Stimulated activated CD4-positive, alpha-beta T cell treated with anti-CD3 and anti-CD28 coated beads, Interleukin-1b, Interleukin-23, amount 100 ng/mL, for 4 hours (primary cell): ENCODE measurements at regions not wholly inside any gene's neighbourhood (a gene's known extent, or its start where the extent isn't known, plus 50 kb on each side); places are given as distances from the start of the nearest gene placed in this dataset.
"Not testable (repeated sequence)": the region's sequence is repeated elsewhere in the genome, so short reads cannot be mapped to it uniquely, and the experiment has no call there.

Experiments used
- DNase-seq, 2 donors: peaks; one replicate each; pipeline ENCODE4 v3.0.0-alpha.2; 2020; ENCODE audit warnings: low read depth in 2 of 2

DNA sequence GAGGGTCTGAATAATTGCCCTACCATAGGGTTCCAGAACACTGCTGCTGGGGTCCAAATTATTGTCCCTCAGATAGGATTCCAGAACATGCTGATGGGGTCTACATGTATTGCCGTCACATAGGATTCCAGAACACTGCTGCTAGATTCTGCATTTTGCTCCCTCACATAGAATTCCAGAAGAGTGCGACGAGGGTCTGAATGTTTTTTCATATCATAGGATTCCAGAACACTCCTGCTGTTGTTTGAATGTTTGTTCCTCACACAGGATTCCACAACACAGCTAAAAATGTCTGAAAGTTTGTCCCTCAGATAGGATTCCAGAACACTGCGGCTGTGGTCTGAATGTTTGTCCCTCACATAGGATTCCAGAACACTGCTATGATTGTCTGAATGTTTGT lies 198.1 kb downstream of the FOXD4L6 start:
- DNase-seq, result not testable (repeated sequence)

DNA sequence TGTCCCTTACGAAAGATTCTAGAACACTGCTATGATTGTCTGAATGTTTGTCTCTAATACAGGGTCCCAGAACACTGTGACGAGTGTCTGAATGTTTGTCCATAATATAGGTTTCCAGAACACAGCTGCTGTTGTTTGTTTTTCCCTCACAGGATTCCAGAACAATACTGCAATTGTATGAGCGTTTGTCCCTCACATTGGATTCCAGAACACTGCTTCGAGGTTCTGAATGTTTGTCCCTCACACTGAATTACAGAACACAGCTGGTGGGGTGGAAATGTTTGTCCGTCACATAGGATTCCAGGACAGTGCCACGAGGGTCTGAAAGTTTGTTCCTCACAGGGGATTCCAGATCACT lies 199.0 kb downstream of the FOXD4L6 start:
- DNase-seq, result not testable (repeated sequence)

DNA sequence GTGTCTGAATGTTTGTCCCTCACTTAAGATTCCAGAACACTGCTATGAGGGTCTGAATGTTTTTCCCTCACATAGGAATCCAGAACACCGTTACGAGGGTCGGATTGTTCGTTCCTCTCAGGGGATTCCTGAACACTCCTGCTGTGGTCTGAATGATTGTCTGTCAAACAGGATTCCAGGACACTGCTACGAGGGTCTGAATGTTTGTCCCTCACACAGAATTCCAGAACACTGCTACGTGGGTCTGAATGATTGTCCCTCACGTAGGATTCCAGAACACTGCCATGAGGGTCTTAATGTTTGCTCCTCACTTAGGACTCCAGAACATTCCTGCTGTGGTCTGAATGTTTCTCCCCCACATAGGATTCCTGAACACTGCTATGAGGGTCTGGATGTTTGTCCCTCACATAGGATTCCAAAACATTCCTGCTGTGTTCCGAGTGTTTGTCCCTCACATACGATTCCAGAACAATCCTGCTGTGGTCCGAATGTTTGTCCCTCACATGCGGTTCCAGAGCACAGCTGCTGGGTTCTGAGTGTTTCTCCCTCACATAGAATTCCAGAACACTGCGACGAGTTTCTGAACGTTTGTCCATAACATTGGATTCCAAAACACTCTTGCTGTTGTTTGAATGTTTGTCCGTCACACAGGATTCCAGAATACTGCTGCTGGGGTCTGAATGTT lies 199.5 kb downstream of the FOXD4L6 start:
- DNase-seq, result no peak

DNA sequence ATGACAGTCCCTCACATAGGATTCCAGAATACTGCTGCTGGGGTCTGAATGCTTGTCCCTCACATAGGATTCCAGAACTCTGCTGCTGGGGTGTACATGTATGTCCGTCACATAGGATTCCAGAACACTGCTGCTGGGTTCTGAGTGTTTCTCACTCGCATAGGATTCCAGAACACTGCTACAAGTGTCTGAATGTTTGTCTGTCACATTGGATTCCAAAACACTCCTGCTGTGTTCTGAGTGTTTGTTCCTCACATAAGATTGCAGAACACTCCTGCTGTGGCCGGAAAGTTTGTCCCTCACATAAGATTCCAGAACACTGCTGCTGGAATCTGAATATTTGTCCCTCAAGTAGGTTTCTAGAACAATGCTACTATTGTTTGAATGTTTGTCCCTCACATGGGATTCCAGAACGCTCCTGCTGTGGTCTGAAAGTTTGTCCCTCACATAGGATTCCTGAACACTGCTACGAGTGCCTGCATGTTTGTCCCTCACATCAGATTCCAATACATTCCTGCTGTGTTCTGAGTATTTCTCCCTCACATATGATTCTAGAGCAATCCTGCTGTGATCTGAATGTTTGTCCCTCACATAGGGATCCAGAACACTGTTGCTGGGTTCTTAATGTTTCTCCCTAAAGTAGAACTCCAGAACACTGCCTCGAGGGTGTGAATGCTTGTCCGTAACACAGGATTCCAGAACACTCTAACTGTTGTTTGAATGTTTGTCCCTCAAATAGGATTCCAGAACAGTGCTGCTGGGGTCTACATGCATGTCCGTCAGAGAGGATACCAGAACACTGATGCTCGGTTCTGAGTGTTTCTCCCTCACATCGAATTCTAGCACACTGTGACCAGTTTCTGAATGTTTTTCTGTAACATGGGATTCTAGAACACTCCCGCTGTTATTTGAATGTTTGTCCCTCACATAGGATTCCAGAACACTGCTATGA lies 200.4 kb downstream of the FOXD4L6 start:
- no peak for DNase-seq

DNA sequence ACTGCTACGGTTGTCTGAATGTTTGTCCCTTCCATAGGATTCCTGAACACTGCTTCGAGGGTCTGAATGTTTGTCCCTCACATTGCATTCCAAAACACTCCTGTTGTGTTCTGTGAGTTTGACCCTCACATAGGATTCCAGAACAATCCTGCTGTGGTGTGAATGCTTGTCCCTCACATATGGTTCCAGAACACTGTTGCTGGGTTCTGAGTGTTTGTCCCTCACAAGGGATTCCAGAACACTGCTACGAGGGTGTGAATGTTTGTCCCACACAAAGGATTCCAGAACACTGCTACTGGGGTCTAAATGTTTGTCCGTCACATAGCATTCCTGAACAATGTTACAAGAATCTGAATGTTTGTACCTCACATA lies 201.2 kb downstream of the FOXD4L6 start:
- DNase-seq, result no peak

DNA sequence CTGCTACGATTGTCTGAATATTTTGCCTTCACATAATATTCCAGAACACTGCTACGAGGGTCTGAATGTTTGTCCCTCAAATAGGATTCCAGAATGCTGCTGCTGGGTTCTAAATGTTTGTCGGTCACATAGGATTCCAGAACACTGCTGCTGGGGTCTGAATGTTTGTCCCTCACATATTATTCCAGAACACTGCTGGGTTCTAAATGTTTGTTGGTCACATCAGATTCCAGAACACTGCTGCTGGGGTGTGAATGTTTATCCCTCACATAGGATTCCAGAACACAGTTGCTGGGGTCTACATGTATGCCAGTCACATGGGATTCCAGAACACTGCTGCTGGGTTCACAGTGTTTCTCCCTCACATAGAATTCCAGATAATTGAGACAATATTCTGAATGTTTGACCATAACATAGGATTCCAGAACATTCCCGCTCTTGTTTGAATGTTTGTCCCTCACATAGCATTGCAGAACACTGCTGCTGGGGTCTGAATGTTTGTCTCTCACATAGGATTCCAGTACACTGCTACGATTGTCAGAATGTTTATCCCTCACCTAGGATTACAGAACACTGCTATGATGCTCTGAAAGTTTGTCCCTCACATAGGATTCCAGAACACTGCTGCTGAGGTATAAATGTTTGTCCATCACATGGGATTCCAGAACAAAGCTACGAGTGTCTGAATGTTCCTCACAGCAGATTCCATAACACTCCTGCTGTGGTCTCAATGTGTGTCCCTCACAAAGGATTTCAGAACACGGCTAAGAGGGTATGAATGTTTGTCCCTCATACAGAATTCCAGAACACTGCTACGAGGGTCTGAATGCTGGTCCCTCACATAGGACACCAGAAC lies 201.8 kb downstream of the FOXD4L6 start:
- no peak for DNase-seq

DNA sequence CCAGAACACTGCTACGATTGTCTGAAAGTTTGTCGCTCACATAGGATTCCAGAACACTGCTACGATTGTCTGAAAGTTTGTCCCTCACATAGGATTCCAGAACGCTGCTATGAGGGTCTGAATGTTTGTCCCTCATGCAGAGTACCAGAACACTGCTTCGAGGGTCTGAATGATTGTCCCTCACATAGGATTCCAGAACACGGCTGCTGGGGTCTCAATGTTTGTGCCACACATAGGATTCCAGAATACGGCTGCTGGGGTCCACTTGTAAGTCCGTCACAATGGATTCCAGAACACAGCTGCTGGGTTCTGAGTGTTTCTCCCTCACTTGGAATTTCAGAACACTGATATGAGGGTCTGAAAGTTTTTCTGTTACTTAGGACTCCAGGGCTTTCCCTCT lies 203.3 kb downstream of the FOXD4L6 start:
- DNase-seq, result no peak

DNA sequence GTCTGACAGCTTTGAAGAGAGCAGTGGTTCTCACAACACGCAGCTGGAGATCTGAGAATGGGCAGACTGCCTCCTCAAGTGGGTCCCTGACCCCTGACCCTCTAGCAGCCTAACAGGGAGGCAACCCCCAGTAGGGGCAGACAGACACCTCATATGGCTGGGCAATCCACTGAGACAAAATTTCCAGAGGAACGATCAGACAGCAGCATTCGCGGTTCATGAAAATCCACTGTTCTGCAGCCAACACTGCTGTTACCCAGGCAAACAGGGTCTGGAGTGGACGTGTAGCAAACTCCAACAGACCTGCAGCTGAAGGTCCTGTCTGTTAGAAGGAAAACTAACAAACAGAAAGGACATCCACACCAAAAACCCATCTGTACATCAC lies 212.1 kb downstream of the FOXD4L6 start:
- not testable (repeated sequence) for DNase-seq

DNA sequence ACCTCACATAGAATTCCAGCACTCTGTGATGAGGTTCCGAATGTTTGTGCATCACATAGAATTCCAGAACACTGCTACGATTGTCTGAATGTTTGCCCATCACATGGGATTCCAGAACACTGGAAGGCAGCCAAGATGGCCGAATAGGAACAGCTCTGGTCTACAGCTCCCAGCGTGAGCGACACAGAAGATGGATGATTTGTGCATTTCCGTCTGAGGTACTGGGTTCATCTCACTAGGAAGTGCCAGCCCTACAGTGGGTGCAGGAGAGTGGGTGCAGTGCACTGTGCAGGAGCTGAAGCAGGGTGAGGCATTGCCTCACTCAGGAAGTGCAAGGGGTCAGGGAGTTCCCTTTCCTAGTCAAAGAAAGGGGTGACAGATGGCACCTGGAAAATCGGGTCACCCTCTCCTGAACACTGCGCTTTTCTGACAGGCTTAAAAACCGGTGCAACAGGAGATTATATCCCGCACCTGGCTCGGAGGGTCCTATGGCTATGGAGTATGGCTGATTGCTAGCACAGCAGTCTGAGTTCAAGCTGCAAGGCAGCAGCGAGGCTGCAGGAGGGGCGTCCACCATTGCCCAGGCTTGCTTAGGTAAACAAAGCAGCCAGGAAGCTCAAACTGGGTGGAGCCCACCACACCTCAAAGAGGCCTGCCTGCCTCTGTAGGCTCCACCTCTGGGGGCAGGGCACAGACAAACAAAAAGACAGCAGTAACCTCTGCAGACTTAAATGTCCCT lies 212.7 kb downstream of the FOXD4L6 start:
- DNase-seq, result not testable (repeated sequence)

DNA sequence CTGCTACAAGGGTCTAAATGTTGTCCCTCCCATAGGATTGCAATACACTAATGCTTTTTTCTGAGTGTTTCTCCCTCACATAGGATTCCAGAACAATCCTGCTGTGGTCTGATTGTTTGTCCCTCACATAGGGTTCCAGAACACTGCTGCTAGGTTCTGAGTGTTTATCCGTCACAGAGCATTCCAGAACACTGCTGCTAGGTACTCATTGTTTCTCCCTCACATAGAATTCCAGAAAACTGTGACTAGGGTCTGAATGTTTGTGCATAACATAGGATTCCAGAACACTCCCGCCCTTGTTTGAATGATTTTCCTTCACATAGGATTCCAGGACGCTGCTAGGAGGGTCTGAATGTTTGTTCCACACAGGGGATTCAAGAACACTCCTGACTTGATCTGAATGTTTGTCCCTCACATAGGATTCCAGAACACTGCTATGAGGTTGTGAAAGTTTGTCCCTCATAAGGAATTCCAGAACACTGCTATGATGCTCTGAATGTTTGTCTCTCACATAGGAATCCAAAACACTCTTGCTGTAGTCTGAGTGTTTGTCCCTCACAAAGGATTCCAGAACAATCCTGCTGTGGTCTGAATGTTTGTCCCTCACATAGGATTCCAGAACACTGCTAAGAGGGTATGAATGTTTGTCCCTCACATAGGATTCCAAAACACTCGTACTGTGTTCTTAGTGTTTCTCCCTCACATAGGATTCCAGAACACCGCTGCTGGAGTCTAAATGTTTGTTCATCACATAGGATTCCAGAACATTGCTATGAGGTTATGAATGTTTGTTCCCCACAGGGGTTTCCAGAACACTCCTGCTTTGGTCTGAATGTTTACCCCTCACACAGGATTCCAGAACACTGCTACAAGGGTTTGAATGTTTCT lies 213.5 kb downstream of the FOXD4L6 start:
- DNase-seq, result no peak

DNA sequence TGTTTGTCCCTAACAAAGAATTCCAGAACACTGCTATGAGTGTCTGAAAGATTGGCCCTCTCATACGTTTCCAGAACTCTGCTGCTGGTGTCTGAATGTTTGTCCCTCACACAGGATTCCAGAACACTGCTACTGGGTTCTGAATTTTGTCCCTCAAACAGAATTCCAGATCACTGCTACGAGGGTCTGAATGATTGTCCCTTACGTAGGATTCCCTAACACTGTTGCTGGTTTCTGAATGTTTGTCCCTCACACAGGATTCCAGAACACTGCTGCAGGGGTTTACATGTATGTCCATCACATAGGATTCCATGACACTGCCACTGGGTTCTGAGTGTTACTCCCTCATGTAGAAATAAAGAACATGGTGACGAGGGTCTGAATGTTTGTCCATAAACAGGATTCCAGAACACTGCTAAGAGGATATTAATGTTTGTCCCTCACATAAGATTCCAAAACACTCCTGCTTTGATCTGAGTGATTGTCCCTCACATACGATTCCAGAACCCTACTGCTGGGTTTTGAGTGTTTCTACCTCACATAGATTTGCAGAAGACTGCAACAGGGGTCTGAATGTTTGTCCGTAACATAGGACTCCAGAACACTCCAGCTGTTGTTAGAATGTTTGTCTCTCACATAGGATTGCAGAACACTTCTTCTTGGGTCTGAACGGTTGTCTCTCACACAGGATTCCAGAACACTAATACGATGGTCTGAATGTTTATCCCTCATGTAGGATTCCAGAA lies 214.4 kb downstream of the FOXD4L6 start:
- DNase-seq, result no peak

DNA sequence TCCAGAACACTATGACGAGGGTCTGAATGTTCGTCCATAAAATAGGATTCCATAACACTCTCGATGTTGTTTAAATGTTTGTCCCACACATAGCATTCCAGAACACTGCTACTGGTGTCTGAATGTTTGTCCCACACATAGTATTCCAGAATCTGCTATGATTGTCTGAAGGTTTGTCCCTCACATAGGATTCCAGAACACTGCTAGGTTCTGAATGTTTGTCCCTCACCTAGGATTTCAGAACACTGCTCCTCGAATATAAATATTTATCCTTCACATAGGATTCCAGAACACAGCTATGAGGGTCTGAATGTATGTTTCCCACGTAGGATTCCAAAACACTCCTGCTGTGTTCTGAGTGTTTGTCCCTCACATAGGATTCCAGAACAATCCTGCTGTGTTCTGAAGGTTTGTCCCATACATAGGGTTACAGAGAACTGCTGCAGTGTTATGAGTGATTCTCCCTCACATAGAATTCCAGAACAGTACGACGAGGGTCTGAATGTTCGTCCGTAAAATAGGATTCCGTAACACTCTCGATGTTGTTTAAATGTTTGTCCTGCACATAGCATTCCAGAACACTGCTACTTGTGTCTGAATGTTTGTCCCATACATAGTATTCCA lies 215.3 kb downstream of the FOXD4L6 start:
- DNase-seq, result no peak

DNA sequence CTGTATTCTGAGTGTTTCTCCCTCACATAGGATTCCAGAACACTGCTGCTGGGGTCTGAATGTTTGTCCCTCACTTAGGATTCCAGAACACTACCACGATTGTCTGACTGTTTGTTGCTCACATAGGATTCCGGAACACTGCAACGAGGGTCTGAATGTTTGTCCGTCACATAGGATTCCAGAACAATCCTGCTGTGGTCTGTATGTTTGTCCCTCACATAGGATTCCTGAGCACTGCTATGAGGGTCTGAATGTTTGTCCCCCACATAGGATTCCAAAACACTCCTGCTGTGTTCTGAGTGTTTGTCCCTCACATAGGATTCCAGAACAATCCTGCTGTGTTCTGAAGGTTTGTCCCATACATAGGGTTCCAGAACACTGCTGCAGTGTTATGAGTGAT lies 215.8 kb downstream of the FOXD4L6 start:
- not testable (repeated sequence) for DNase-seq

DNA sequence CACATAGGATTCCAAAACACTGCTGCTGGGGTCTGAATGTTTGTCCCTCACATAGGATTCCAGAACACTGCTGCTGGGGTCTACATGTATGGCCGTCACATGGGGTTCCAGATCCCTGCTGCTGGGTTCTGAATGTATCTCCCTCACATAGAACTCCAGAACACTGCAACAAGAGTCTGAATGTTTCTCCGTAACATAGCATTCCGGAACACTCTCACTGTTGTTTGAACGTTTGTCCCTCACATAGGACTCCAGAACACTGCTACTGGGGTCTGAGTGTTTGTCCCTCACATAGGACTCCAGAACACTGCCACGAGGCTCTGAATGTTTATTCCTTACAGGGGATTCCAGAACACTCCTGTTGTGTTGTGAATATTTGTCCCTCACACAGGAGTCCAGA lies 216.8 kb downstream of the FOXD4L6 start:
- DNase-seq, result no peak

DNA sequence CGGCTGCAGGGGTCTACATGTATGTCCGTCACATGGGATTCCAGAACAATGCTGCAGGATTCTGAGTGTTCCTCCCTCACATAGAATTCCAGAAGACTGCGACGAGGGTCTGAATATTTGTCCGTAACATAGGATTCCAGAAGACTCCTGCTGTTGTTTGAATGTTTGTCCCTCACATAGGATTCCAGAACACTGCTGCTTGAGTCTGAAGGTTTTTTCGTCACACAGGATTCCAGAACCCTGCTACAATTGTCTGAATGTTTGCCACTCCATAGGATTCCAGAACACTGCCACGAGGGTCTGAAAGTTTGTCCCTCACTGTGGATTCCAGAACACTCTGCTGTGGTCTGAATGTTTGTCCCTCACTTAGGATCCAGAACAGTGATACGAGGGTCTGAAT lies 217.5 kb downstream of the FOXD4L6 start:
- DNase-seq, result not testable (repeated sequence)

DNA sequence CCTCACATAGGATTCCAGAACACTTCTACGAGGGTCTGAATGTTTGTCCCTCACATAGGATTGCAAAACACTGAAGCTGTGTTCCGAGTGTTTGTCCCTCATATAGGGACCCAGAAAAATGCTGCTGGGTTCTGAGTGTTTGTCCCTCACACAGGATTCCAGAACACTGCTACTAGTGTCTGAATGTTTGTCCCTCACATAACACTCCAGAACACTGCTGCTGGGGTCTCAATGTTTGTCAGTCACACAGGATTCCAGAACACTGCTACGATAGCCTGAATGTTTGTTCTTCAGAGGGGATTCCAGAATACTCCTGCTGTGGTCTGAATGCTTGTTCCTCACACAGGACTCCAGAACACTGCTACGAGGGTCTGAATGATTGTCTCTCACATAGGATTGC lies 218.7 kb downstream of the FOXD4L6 start:
- DNase-seq, result no peak

DNA sequence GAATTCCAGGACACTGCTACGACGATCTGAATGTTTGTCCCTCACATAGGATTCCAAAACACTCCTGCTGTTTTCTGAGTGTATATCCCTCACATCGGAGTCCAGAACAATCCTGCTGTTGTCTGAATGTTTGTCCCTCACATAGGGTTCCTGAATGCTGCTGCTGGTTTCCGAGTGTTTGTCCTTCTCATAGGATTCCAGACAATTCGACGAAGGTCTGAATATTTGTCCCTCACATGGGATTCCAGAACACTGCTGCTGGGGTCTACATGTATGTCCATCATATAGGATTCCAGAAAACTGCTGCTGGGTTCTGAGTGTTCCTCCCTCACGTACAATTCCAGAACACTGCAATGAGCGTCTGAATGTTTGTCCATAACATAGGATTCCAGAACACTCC lies 219.4 kb downstream of the FOXD4L6 start:
- not testable (repeated sequence) for DNase-seq

DNA sequence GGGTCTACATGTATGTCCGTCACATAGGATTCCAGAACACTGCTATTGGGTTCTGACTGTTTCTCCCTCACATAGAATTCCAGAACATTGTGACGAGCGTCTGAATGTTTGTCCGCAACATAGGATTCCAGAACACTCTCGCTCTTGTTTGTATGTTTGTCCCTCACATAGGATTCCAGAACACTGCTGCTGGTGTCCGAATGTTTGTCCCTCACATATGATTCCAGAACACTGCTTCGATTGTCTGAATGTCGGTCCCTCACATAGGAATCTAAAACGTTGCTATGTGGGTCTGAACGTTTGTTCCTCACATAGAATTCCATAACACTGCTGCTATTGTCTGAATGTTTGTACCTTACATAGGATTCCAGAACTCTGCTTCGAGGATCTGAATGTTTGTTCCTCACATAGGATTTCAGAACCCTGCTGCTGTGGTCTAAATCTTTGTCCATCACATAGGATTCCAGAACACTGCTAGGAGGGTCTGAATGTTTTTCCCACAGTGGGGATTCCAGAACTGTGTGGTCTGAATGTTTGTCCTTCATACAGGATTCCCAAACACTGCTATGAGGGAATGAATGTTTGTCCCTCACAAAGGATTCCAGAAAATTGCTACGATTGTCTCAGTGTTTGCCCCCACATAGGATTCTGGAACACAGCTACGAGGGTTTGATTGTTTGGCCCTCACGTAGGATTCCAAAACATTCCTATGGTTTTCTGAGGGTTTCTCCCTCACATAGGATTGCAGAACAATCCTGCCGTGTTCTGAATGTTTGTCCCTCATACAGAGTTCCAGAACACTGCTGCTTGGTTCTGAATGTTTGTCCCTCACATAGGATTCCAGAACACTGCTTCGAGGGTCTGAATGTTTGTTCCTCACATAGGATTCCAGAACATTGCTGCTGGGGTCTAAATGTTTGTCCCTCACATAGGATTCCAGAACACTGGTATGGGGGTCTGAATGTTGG lies 220.5 kb downstream of the FOXD4L6 start:
- no peak for DNase-seq
